ENCODE measurements at regions not wholly inside any gene's neighbourhood (a gene's known extent, or its start where the extent isn't known, plus 50 kb on each side); places are given as distances from the start of the nearest gene placed in this dataset.

- TF ChIP-seq CTCF (IDR thresholded peaks at IDR 0.05), result no peak
- no peak for TF ChIP-seq POLR2A (IDR thresholded peaks at IDR 0.05)
Observed at GRCh38 chr2:116877274-116877673, 937.2 kb upstream of the DDX18 start.

All from suprapubic skin (tissue), 3 donors.